Hepatocyte (in vitro differentiated cells): ENCODE measurements at regions not wholly inside any gene's neighbourhood (a gene's known extent, or its start where the extent isn't known, plus 50 kb on each side); places are given as distances from the start of the nearest gene placed in this dataset.

Experiments used
- DNase-seq: peaks from one replicate; pipeline ENCODE4 v3.0.0-alpha.2; 2016; ENCODE audit warnings: low spot score
- H2AFZ ChIP-seq: fragments of 200-600 bp; sonication (generic); 2 replicates; pipeline ENCODE4 v1.6.0; 2016; ENCODE audit warnings: antibody characterized with exemption, mild to moderate bottlenecking
- H3K27ac ChIP-seq: fragments of 200-600 bp; sonication (generic); 2 replicates; pipeline ENCODE4 v1.5.1; 2016; ENCODE audit warnings: mild to moderate bottlenecking
- H3K27me3 ChIP-seq: fragments of 200-600 bp; sonication (generic); 2 replicates; pipeline ENCODE4 v1.6.1; 2016
- H3K36me3 ChIP-seq: fragments of 200-600 bp; sonication (generic); replicated peaks from 2 replicates; pipeline ENCODE4 v1.5.1; 2016; ENCODE audit warnings: low read depth; ENCODE audit not compliant: insufficient read depth
- H3K4me1 ChIP-seq: fragments of 200-600 bp; sonication (generic); 2 replicates; pipeline ENCODE4 v1.5.1; 2016; ENCODE audit warnings: mild to moderate bottlenecking, moderate library complexity; ENCODE audit not compliant: insufficient read depth
- H3K4me2 ChIP-seq: fragments of 200-600 bp; sonication (generic); 2 replicates; pipeline ENCODE4 v1.6.0; 2016
- H3K4me3 ChIP-seq: fragments of 200-600 bp; sonication (generic); 2 replicates; pipeline ENCODE4 v1.5.1; 2016; ENCODE audit warnings: mild to moderate bottlenecking
- H3K79me2 ChIP-seq: fragments of 200-600 bp; sonication (generic); 2 replicates; pipeline ENCODE4 v1.6.0; 2017; ENCODE audit warnings: mild to moderate bottlenecking
- H3K9me2 ChIP-seq: fragments of 200-600 bp; sonication (generic); replicated peaks from 2 replicates; pipeline ENCODE4 v1.6.0; 2017; ENCODE audit warnings: mild to moderate bottlenecking; ENCODE audit not compliant: insufficient read depth
- H3K9me3 ChIP-seq: fragments of 200-600 bp; sonication (generic); 2 replicates; pipeline ENCODE4 v1.5.1; 2016; ENCODE audit warnings: low read depth, mild to moderate bottlenecking
- H4K20me1 ChIP-seq: fragments of 200-600 bp; sonication (generic); 2 replicates; pipeline ENCODE4 v1.6.0; 2016; ENCODE audit warnings: mild to moderate bottlenecking; ENCODE audit not compliant: insufficient read depth, poor library complexity, severe bottlenecking
- EZH2 ChIP-seq: fragments of 200-600 bp; sonication (generic); IDR thresholded peaks from 2 replicates; pipeline ENCODE4 v1.6.1; 2016; ENCODE audit warnings: antibody characterized with exemption, mild to moderate bottlenecking, borderline replicate concordance
- EZH2phosphoT487 ChIP-seq: fragments of 200-600 bp; sonication (generic); IDR thresholded peaks from one replicate; pipeline ENCODE4 v1.6.1; 2018; ENCODE audit warnings: antibody characterized with exemption, mild to moderate bottlenecking, low read depth, moderate library complexity; ENCODE audit not compliant: unreplicated experiment, severe bottlenecking
- WGBS: methylation state at CpG from one replicate; pipeline ENCODE4 v1.1.6; 2016; ENCODE audit warnings: low lambda C conversion rate; ENCODE audit errors: missing lambda C conversion rate; 5-methylcytosine and 5-hydroxymethylcytosine counted together
- TF ChIP-seq, protein P1 (sequence below): fragments of 200-600 bp; sonication (generic); IDR thresholded peaks from 2 replicates; pipeline ENCODE4 v1.5.1; 2016; ENCODE audit warnings: antibody characterized with exemption, mild to moderate bottlenecking; ENCODE audit not compliant: poor library complexity

DNA sequence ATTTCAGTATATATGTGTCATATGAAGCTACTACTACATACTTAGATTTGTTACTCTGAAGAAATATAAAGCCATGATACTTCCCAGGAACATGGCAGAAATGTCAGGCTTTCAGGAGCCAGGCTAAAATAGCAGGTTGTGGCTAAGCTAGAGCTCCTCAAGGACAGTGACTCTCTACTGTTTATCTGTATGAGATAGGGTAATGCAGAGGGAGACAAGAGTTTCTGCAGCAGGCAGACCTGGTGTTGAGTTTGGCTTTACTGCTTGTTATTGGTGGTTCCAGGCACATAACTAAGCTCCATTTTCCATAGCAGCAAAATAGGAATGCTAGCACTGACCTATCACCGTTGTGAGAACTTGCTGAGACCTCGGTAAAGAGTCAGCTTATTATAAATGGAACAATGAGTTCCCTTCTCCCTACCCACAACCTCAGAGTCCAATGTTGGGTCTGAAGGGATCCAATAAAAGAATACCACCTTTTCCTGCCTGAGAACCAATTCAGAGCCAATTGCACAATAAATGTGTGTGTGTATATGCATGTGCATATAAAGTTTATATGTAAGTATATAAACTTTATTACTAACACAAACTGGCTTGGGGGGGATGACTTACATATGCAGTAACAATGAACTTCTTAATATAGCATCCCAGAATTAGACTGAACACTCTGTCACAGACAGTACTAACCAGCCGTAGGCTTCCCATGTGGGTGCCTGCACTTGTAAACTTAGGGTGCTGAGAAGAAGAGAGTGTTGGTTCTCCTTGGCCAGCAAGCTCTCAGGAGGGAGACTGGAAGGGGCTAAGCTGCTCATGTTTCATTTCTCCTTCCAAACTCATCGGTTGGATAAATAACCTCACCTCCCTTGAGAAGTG, 51.9 kb upstream of the PAQR3 start:
- Histone ChIP-seq H3K27ac (no peak overlapping the region), H3K27me3 (no peaks in the 10 kb centered on the region), H2AFZ (no peak overlapping the region), H3K9me2 (no peaks in the 10 kb centered on the region), H3K9me3 (no peaks in the 10 kb centered on the region), H3K4me2 (no peak overlapping the region), H3K4me3 (no peak overlapping the region), H3K36me3 (no peaks in the 10 kb centered on the region), H3K79me2 (no peaks in the 10 kb centered on the region), H4K20me1 (no peaks in the 10 kb centered on the region), H3K4me1 (no peaks in the 10 kb centered on the region)
- WGBS, result 65% methylated on average over 4 of the region's 4 CpGs
- TF ChIP-seq EZH2phosphoT487 (no peak), EZH2 (no peak)
- TF ChIP-seq, protein P1, sequence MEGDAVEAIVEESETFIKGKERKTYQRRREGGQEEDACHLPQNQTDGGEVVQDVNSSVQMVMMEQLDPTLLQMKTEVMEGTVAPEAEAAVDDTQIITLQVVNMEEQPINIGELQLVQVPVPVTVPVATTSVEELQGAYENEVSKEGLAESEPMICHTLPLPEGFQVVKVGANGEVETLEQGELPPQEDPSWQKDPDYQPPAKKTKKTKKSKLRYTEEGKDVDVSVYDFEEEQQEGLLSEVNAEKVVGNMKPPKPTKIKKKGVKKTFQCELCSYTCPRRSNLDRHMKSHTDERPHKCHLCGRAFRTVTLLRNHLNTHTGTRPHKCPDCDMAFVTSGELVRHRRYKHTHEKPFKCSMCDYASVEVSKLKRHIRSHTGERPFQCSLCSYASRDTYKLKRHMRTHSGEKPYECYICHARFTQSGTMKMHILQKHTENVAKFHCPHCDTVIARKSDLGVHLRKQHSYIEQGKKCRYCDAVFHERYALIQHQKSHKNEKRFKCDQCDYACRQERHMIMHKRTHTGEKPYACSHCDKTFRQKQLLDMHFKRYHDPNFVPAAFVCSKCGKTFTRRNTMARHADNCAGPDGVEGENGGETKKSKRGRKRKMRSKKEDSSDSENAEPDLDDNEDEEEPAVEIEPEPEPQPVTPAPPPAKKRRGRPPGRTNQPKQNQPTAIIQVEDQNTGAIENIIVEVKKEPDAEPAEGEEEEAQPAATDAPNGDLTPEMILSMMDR, result no peak
- no peak for DNase-seq

DNA sequence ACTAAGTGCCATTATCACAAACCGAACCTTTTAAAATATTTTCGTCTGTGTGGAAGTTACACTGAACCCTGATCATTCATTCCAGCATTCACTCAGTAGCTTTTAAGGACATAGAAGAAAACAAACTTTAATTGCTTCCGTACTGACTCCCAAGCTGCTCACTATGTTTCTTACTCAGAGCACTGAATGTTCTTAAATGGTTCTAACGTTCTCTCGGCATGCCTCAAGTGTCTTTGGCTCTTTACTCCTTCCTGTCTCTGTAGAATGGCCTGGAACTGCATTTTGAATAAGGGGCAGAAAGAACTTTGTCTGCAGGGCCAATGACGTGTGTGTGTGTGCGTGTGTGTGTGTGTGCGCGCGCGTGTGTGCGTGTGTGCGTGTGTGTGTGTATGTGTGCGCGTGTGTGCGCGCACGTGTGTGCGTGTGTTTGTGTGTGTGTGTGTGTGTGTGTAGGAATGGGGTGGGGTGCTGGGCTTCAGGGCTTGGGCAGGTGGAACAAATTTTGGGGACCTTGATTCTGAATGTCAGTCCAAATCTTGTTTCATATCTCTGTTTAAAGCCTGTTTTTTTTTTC, 50.5 kb upstream of the PAQR3 start:
- WGBS, result 82% methylated on average over 19 of the region's 19 CpGs
- Histone ChIP-seq H4K20me1 (no peaks in the 10 kb centered on the region), H3K4me2 (no peak overlapping the region), H3K4me1 (no peaks in the 10 kb centered on the region), H2AFZ (no peak overlapping the region), H3K27ac (no peak overlapping the region), H3K36me3 (no peaks in the 10 kb centered on the region), H3K79me2 (no peaks in the 10 kb centered on the region), H3K9me2 (no peaks in the 10 kb centered on the region), H3K4me3 (no peak overlapping the region), H3K9me3 (no peaks in the 10 kb centered on the region), H3K27me3 (no peaks in the 10 kb centered on the region)
- DNase-seq, result no peak
- no peak for TF ChIP-seq EZH2
- TF ChIP-seq, protein P1, result no peak
- no peak for TF ChIP-seq EZH2phosphoT487
